ENCODE measurements at regions not wholly inside any gene's neighbourhood (a gene's known extent, or its start where the extent isn't known, plus 50 kb on each side); places are given as distances from the start of the nearest gene placed in this dataset.
"Not testable (repeated sequence)": the region's sequence is repeated elsewhere in the genome, so short reads cannot be mapped to it uniquely, and the experiment has no call there.

- H3K27ac ChIP-seq = no peak overlapping the region
- 0% methylated on average over 1 of the region's 1 CpG for WGBS (ENCODE audit: missing lambda C conversion rate)
- H3K4me1 ChIP-seq = no peaks in the 10 kb centered on the region
- no peak overlapping the region for H3K4me2 ChIP-seq
- no peak overlapping the region for H3K4me3 ChIP-seq
- TF ChIP-seq EP300 (IDR thresholded peaks at IDR 0.05) (no peak), USF2 (IDR thresholded peaks at IDR 0.05) (no peak), MAFK (IDR thresholded peaks at IDR 0.05; ENCODE audit: partially characterized antibody) (peak; percentile 61), ZC3H11A (IDR thresholded peaks at IDR 0.05) (no peak), POLR2AphosphoS2 (conservative IDR thresholded peaks at IDR 0.05; ENCODE audit: low read length) (no peak), NFE2L2 (conservative IDR thresholded peaks at IDR 0.05; ENCODE audit: low read length) (0 out of 2 replicates have a peak, but pooled peaks have one; percentile 13), CHD2 (IDR thresholded peaks at IDR 0.05; ENCODE audit: low read length, partially characterized antibody) (no peak), ESRRA (IDR thresholded peaks at IDR 0.05; ENCODE audit: borderline replicate concordance, low read length) (no peak), ZSCAN20 (CRISPR knock-in tag; IDR thresholded peaks at IDR 0.05) (no peak)
- no peak for ATAC-seq
- ChIA-PET CTCF (no interaction called here), POLR2A (no interaction called here)
- no peak for FAIRE-seq
- H3K9me3 ChIP-seq = no peaks in the 10 kb centered on the region
- DNase-seq (ENCODE audit: low read depth in 1 of 2, low spot score in 1 of 2) = no peak
These were observed 1789.9 kb downstream of the MRPL39 start for GRCh38 chr21:23817337-23817736.

- 9% methylated on average over 4 of the region's 4 CpGs for WGBS (ENCODE audit: missing lambda C conversion rate)
- TF ChIP-seq KDM5A (IDR thresholded peaks at IDR 0.05) = no peak
- TF ChIP-seq ZSCAN20 (CRISPR knock-in tag; IDR thresholded peaks at IDR 0.05) = no peak
- TF ChIP-seq MAZ (IDR thresholded peaks at IDR 0.05; ENCODE audit: borderline replicate concordance, low read depth, low read length) = no peak
- TF ChIP-seq MYC (IDR thresholded peaks at IDR 0.05; ENCODE audit: borderline replicate concordance, low read length) = no peak
- no peak for TF ChIP-seq NPAS2 (CRISPR knock-in tag; IDR thresholded peaks at IDR 0.05; ENCODE audit: borderline replicate concordance)
- TF ChIP-seq HES2 (IDR thresholded peaks at IDR 0.05) = no peak
- TF ChIP-seq EHF (CRISPR knock-in tag; IDR thresholded peaks at IDR 0.05) = no peak
- Histone ChIP-seq H3K9me3 (no peaks in the 10 kb centered on the region), H3K4me1 (no peaks in the 10 kb centered on the region), H3K27ac (no peak overlapping the region), H3K4me3 (no peak overlapping the region), H3K4me2 (no peak overlapping the region)
- FAIRE-seq = no peak
- ChIA-PET POLR2A (no interaction called here), CTCF (no interaction called here)
- no peak for ATAC-seq
- no peak for DNase-seq (ENCODE audit: low read depth in 1 of 2, low spot score in 1 of 2)
These were observed 1794.8 kb downstream of the MRPL39 start for GRCh38 chr21:23812485-23812884.

- FAIRE-seq (no peak), DNase-seq (ENCODE audit: low read depth in 1 of 2, low spot score in 1 of 2) (no peak), ATAC-seq (no peak)
- WGBS (ENCODE audit: missing lambda C conversion rate) = 2% methylated on average over 2 of the region's 2 CpGs
- ChIA-PET POLR2A (no interaction called here), CTCF (no interaction called here)
- no peak for TF ChIP-seq RCOR1 (IDR thresholded peaks at IDR 0.05; ENCODE audit: low read depth, low read length)
- Histone ChIP-seq H3K9me3 (no peaks in the 10 kb centered on the region), H3K4me1 (no peaks in the 10 kb centered on the region), H3K4me2 (no peak overlapping the region), H3K27ac (no peak overlapping the region), H3K4me3 (no peak overlapping the region)
These were observed 1795.5 kb downstream of the MRPL39 start for GRCh38 chr21:23811805-23812204.

GRCh38 chr21:23809573-23809972 is 1797.7 kb downstream of the MRPL39 start:
- Histone ChIP-seq H3K4me3 (no peak overlapping the region), H3K9me3 (no peaks in the 10 kb centered on the region), H3K27ac (no peak overlapping the region), H3K4me1 (no peaks in the 10 kb centered on the region), H3K4me2 (no peak overlapping the region)
- POLR2A ChIA-PET = no interaction called here
- DNase-seq (ENCODE audit: low read depth in 1 of 2, low spot score in 1 of 2) (no peak), ATAC-seq (no peak), FAIRE-seq (no peak)
- CTCF ChIA-PET = no interaction called here
- TF ChIP-seq TFCP2L1 (CRISPR knock-in tag; IDR thresholded peaks at IDR 0.05) (no peak), NPAS2 (CRISPR knock-in tag; IDR thresholded peaks at IDR 0.05; ENCODE audit: borderline replicate concordance) (no peak), CHD2 (IDR thresholded peaks at IDR 0.05; ENCODE audit: low read length, partially characterized antibody) (no peak), EHMT2 (IDR thresholded peaks at IDR 0.05; ENCODE audit: low read depth) (no peak), KDM5A (IDR thresholded peaks at IDR 0.05) (no peak), NFE2L2 (conservative IDR thresholded peaks at IDR 0.05; ENCODE audit: low read length) (no peak), ZC3H11A (IDR thresholded peaks at IDR 0.05) (no peak), EP300 (IDR thresholded peaks at IDR 0.05) (no peak), RCOR1 (IDR thresholded peaks at IDR 0.05; ENCODE audit: low read depth, low read length) (no peak), HEYL (CRISPR knock-in tag; IDR thresholded peaks at IDR 0.05) (no peak), SREBF2 (IDR thresholded peaks at IDR 0.05) (no peak), ZNF302 (CRISPR knock-in tag; IDR thresholded peaks at IDR 0.05) (no peak), HES2 (IDR thresholded peaks at IDR 0.05) (no peak), RFX5 (IDR thresholded peaks at IDR 0.05) (no peak), RNF2 (IDR thresholded peaks at IDR 0.05; ENCODE audit: borderline replicate concordance, low read depth) (no peak), ZFP36 (IDR thresholded peaks at IDR 0.05; ENCODE audit: borderline replicate concordance, partially characterized antibody) (no peak), FOSB (CRISPR knock-in tag; IDR thresholded peaks at IDR 0.05) (no peak), CBX8 (IDR thresholded peaks at IDR 0.05) (no peak), RARB (CRISPR knock-in tag; IDR thresholded peaks at IDR 0.05) (no peak)
- WGBS (ENCODE audit: missing lambda C conversion rate) = 4% methylated on average over 2 of the region's 2 CpGs

GRCh38 chr21:23806966-23807548 is 1800.2 kb downstream of the MRPL39 start:
- H3K4me2 ChIP-seq; ATAC-seq; DNase-seq (ENCODE audit: low read depth in 1 of 2, low spot score in 1 of 2); H3K4me1 ChIP-seq; FAIRE-seq; H3K9me3 ChIP-seq; H3K27ac ChIP-seq; H3K4me3 ChIP-seq; POLR2A ChIA-PET; CTCF ChIA-PET: not testable (repeated sequence)
- WGBS (ENCODE audit: missing lambda C conversion rate) = 40% methylated on average over 1 of the region's 39 CpGs

All from A549 (cell line).